HepG2 (cell line): ENCODE measurements at regions not wholly inside any gene's neighbourhood (a gene's known extent, or its start where the extent isn't known, plus 50 kb on each side); places are given as distances from the start of the nearest gene placed in this dataset.

Source experiments
- ATAC-seq: fragments of 200-7000 bp; cut with Tn5 transposase; 3 replicates; pipeline ENCODE4 v1.9.1; 2020; ENCODE audit warnings: mild to moderate bottlenecking, moderate library complexity
- BruUV-seq: library from RNA; stranded (reverse); fragments of 400-500 nt; replicated peaks from 2 replicates; lab custom pipeline; 2021; lab: Mats Ljungman, UMichigan
- CTCF ChIA-PET: fragments of 300-600 bp; formaldehyde crosslinking; extraction: SDS; loops from one replicate; lab custom pipeline; 2021; ENCODE audit warnings: low total read pairs, inconsistent platforms, low intra/inter-chr PET ratio; lab: Yijun Ruan, JAX
- POLR2A ChIA-PET: fragments of 350-600 bp; sonication (Branson Sonifier 250); formaldehyde crosslinking; loops from one replicate; lab custom pipeline; 2020; ENCODE audit warnings: antibody characterized with exemption, inconsistent platforms; lab: Yijun Ruan, JAX
- DNase-seq: peaks from one replicate; pipeline ENCODE4 v3.0.0-alpha.2; 2015; ENCODE audit warnings: low spot score
- FAIRE-seq: peaks from 3 replicates; lab custom pipeline; 2011; peaks lifted over from hg19 to GRCh38; lab: Jason Lieb, UNC
- H2AFZ ChIP-seq: one replicate; pipeline ENCODE4 v1.6.1; 2011; ENCODE audit warnings: low read length, inconsistent platforms
- H3K27ac ChIP-seq: fragments of 300-600 bp; 3 replicates; pipeline ENCODE4 v1.8.0; 2011; ENCODE audit warnings: mixed run types, mild to moderate bottlenecking, mixed read lengths, low read length, inconsistent platforms; ENCODE audit not compliant: insufficient read depth; ENCODE audit errors: extremely low read length
- H3K27me3 ChIP-seq, 2 experiments: fragments of 200-600 bp in 1 of 2; 2 replicates in 1 of 2; 3 replicates in 1 of 2; pipeline versions ENCODE4 v1.6.0 to v1.8.0; 2011; ENCODE audit warnings: low read length in 2 of 2, mild to moderate bottlenecking in 2 of 2, moderate library complexity in 2 of 2, inconsistent platforms in 1 of 2; ENCODE audit not compliant: insufficient read depth in 2 of 2, control insufficient read depth in 1 of 2
- H3K36me3 ChIP-seq, 2 experiments: fragments of 200-600 bp in 1 of 2; replicated peaks in 1 of 2; 2 replicates in 1 of 2; 3 replicates in 1 of 2; pipeline versions ENCODE4 v1.5.1 to v1.8.0; 2011; ENCODE audit warnings: low read length in 2 of 2, inconsistent platforms in 1 of 2; ENCODE audit not compliant: insufficient read depth in 2 of 2, control insufficient read depth in 1 of 2
- H3K4me1 ChIP-seq: 2 replicates; pipeline ENCODE4 v1.5.1; 2012; ENCODE audit warnings: low read length, inconsistent platforms; ENCODE audit not compliant: insufficient read depth
- H3K4me2 ChIP-seq: 2 replicates; pipeline ENCODE4 v1.6.0; 2011; ENCODE audit warnings: low read depth, low read length, inconsistent platforms
- H3K4me3 ChIP-seq, 3 experiments: fragments of 200-600 bp in 1 of 3; sonication (generic), shearing (Covaris generic) in 1 of 3; replicated peaks in 1 of 3; 2 replicates each; pipeline ENCODE4 v1.5.1; 2011 to 2016; ENCODE audit warnings: low read length in 3 of 3, inconsistent platforms in 2 of 3, low read depth in 2 of 3, mild to moderate bottlenecking in 2 of 3, control low read depth in 1 of 3, mixed read lengths in 1 of 3; ENCODE audit not compliant: insufficient read depth in 1 of 3
- H3K79me2 ChIP-seq: one replicate; pipeline ENCODE4 v1.6.1; 2011; ENCODE audit warnings: low read length, inconsistent platforms; ENCODE audit not compliant: insufficient read depth
- H3K9ac ChIP-seq: 2 replicates; pipeline ENCODE4 v1.6.0; 2011; ENCODE audit warnings: mild to moderate bottlenecking, low read depth, low read length, inconsistent platforms; ENCODE audit not compliant: insufficient read depth
- H3K9me3 ChIP-seq: 2 replicates; pipeline ENCODE4 v1.5.1; 2012; ENCODE audit warnings: mild to moderate bottlenecking, low read length
- H4K20me1 ChIP-seq: 2 replicates; pipeline ENCODE4 v1.6.0; 2011; ENCODE audit warnings: inconsistent platforms, mild to moderate bottlenecking, low read length, moderate library complexity; ENCODE audit not compliant: insufficient read depth
- ELF1 ChIP-seq: sonication (generic); formaldehyde crosslinking; IDR thresholded peaks from 2 replicates; pipeline ENCODE4 v1.4.0; 2020; ENCODE audit warnings: missing genetic modification reagents
- EZH2 ChIP-seq: conservative IDR thresholded peaks from 2 replicates; pipeline ENCODE4 v1.6.1; 2012; ENCODE audit warnings: mild to moderate bottlenecking, low read depth, low read length, moderate library complexity
- KDM5B ChIP-seq: sonication (generic); formaldehyde crosslinking; IDR thresholded peaks from 2 replicates; pipeline ENCODE4 v1.4.0; 2020; ENCODE audit warnings: missing genetic modification reagents, mild to moderate bottlenecking, borderline replicate concordance
- MYNN ChIP-seq: sonication (generic); formaldehyde crosslinking; IDR thresholded peaks from 2 replicates; pipeline ENCODE4 v1.4.0; 2020; ENCODE audit warnings: mild to moderate bottlenecking, low read depth, missing genetic modification reagents
- SIN3B ChIP-seq: fragments of 150-350 bp; IDR thresholded peaks from 2 replicates; pipeline ENCODE4 v1.6.1; 2014; ENCODE audit warnings: low read length
- SMYD3 ChIP-seq: sonication (generic); formaldehyde crosslinking; IDR thresholded peaks from 2 replicates; pipeline ENCODE4 v1.8.1; 2023; ENCODE audit warnings: mild to moderate bottlenecking, missing genetic modification reagents
- ZFP36L2 ChIP-seq: sonication (generic); formaldehyde crosslinking; IDR thresholded peaks from 2 replicates; pipeline ENCODE4 v1.4.0; 2020; ENCODE audit warnings: missing genetic modification reagents
- ZKSCAN5 ChIP-seq: sonication (generic); formaldehyde crosslinking; IDR thresholded peaks from 2 replicates; pipeline ENCODE4 v1.5.1; 2020; ENCODE audit warnings: mild to moderate bottlenecking, missing genetic modification reagents
- ZNF263 ChIP-seq: sonication (generic); formaldehyde crosslinking; IDR thresholded peaks from 2 replicates; pipeline ENCODE4 v1.4.0; 2020; ENCODE audit warnings: missing genetic modification reagents
- ZNF468 ChIP-seq: sonication (generic); formaldehyde crosslinking; IDR thresholded peaks from 2 replicates; pipeline ENCODE4 v1.8.0; 2022; ENCODE audit warnings: mild to moderate bottlenecking, moderate library complexity, missing genetic modification reagents
- ZNF569 ChIP-seq: sonication (generic); formaldehyde crosslinking; IDR thresholded peaks from 2 replicates; pipeline ENCODE4 v1.5.0; 2020; ENCODE audit warnings: mild to moderate bottlenecking, missing genetic modification reagents, moderate library complexity, borderline replicate concordance
- ZNF720 ChIP-seq: sonication (generic); formaldehyde crosslinking; IDR thresholded peaks from 2 replicates; pipeline ENCODE4 v1.4.0; 2020; ENCODE audit warnings: missing genetic modification reagents
- ZNF75D ChIP-seq: sonication (generic); formaldehyde crosslinking; IDR thresholded peaks from 2 replicates; pipeline ENCODE4 v1.8.1; 2023; ENCODE audit warnings: missing genetic modification reagents, mild to moderate bottlenecking, borderline replicate concordance
- WGBS: methylation state at CpG from one replicate; pipeline ENCODE4 v1.1.6; 2017; ENCODE audit warnings: low lambda C conversion rate; 5-methylcytosine and 5-hydroxymethylcytosine counted together
- in situ Hi-C: cut with HindIII; loops from 2 replicates; pipeline ENCODE4 v1.10.0; 2017; ENCODE audit warnings: low pct_unique_long_range_greater_than_20kb; ENCODE audit not compliant: extremely low pct_ligation_motif_present
- intact Hi-C: fragments of 100-400 bp; cut with micrococcal nuclease; formaldehyde crosslinking; loops from one replicate; pipeline ENCODE4 v1.10.0; 2022; ENCODE audit not compliant: unreplicated experiment
- TF ChIP-seq, protein P1 (sequence below): sonication (generic); formaldehyde crosslinking; IDR thresholded peaks from 2 replicates; pipeline ENCODE4 v1.5.0; 2020; ENCODE audit warnings: missing genetic modification reagents
- TF ChIP-seq, protein P2 (sequence below): sonication (generic); formaldehyde crosslinking; IDR thresholded peaks from 2 replicates; pipeline ENCODE4 v1.5.0; 2020; ENCODE audit warnings: missing genetic modification reagents, mild to moderate bottlenecking, borderline replicate concordance
- TF ChIP-seq, protein P3 (sequence below): sonication (generic); formaldehyde crosslinking; IDR thresholded peaks from 2 replicates; pipeline ENCODE4 v1.4.0; 2020; ENCODE audit warnings: mild to moderate bottlenecking, missing genetic modification reagents

DNA sequence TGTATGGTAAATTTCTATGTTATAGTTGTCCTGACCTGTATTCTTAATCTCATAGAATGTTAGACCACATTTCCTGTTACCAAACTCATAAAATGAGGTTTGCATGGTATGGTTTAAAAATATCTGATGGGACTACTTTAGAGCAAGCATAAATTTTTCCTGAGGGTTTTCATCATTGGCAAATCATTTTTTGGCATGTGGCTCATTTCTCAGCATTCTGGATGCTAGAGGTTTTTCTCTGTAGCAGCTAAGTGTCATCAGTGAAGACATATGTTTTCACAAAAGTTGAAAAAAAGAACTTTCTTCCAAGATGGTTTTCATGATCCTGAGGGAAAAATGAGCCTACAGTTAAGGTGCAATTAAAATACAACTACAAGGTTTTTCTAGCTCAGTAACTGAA, 503.5 kb upstream of the FAM47C start:
- no peak overlapping the region for H3K27ac ChIP-seq
- DNase-seq = no peak
- ATAC-seq = no peak
- no peak overlapping the region for H3K9ac ChIP-seq
- H3K4me3 ChIP-seq = no peak overlapping the region
- FAIRE-seq = no peak
- H2AFZ ChIP-seq = no peak overlapping the region
- CTCF ChIA-PET = no interaction called here
- intact Hi-C loops = no loop called here
- H3K4me2 ChIP-seq = no peak overlapping the region
- in situ Hi-C loops = no loop called here
- POLR2A ChIA-PET = no interaction called here
- no TSS peak for BruUV-seq
- H3K9me3 ChIP-seq = peaks cover 45% of the 10 kb centered on the region
- H3K36me3 ChIP-seq = no peaks in the 10 kb centered on the region
- no peaks in the 10 kb centered on the region for H3K4me1 ChIP-seq
- no peaks in the 10 kb centered on the region for H3K79me2 ChIP-seq
- no peaks in the 10 kb centered on the region for H4K20me1 ChIP-seq
- no peak for TF ChIP-seq SIN3B
- TF ChIP-seq, protein P1, sequence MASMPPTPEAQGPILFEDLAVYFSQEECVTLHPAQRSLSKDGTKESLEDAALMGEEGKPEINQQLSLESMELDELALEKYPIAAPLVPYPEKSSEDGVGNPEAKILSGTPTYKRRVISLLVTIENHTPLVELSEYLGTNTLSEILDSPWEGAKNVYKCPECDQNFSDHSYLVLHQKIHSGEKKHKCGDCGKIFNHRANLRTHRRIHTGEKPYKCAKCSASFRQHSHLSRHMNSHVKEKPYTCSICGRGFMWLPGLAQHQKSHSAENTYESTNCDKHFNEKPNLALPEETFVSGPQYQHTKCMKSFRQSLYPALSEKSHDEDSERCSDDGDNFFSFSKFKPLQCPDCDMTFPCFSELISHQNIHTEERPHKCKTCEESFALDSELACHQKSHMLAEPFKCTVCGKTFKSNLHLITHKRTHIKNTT (CRISPR knock-in tag) = no peak
- TF ChIP-seq ZNF569 (CRISPR knock-in tag) = no peak
- TF ChIP-seq EZH2 = no peak
- TF ChIP-seq ZNF75D (CRISPR knock-in tag) = no peak
- no peak for TF ChIP-seq MYNN (CRISPR knock-in tag)
- TF ChIP-seq, protein P2, sequence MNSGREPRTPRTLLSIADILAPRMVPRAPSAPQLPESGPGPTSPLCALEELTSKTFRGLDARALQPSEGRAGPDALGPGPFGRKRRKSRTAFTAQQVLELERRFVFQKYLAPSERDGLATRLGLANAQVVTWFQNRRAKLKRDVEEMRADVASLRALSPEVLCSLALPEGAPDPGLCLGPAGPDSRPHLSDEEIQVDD (CRISPR knock-in tag) = no peak
- TF ChIP-seq ZKSCAN5 (CRISPR knock-in tag) = no peak
- H3K27me3 ChIP-seq = no peaks in the 10 kb centered on the region

DNA sequence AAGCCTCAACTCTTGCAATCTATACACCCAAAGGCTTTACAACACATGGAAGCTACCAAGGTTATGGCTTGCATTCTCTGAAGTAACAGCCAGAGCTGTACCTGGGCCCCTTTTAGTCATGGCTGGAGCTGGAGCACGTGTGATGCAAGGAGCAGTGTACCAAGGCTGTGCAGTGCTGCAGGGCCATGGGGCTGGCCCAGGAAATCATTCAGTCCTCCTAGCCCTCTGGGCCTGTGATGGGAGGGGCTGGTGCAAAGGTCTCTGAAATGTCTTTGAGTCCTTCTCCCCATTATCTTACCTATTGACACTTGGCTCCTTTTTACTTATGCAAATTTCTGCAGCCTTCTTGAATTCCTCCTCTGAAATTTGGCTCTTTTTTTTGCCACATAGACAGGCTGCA, 500.1 kb upstream of the FAM47C start:
- intact Hi-C loops (no loop called here), in situ Hi-C loops (no loop called here)
- Histone ChIP-seq H3K9ac (no peak overlapping the region), H3K4me3 (no peak overlapping the region), H3K79me2 (no peaks in the 10 kb centered on the region), H2AFZ (no peak overlapping the region), H4K20me1 (no peaks in the 10 kb centered on the region), H3K27ac (no peak overlapping the region), H3K27me3 (no peaks in the 10 kb centered on the region), H3K36me3 (no peaks in the 10 kb centered on the region), H3K4me2 (no peak overlapping the region), H3K9me3 (peaks cover 38% of the 10 kb centered on the region), H3K4me1 (no peaks in the 10 kb centered on the region)
- FAIRE-seq (no peak), ATAC-seq (no peak), DNase-seq (no peak)
- no TSS peak for BruUV-seq
- CTCF ChIA-PET = no interaction called here
- POLR2A ChIA-PET = no interaction called here
- no CpG with 5 or more reads among the region's 1 CpG for WGBS
- TF ChIP-seq KDM5B = no peak
- TF ChIP-seq ZFP36L2 = no peak
- no peak for TF ChIP-seq ELF1
- TF ChIP-seq SMYD3 = no peak
- TF ChIP-seq ZNF468 (CRISPR knock-in tag) = no peak
- TF ChIP-seq, protein P3, sequence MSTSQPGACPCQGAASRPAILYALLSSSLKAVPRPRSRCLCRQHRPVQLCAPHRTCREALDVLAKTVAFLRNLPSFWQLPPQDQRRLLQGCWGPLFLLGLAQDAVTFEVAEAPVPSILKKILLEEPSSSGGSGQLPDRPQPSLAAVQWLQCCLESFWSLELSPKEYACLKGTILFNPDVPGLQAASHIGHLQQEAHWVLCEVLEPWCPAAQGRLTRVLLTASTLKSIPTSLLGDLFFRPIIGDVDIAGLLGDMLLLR (CRISPR knock-in tag) = no peak
- no peak for TF ChIP-seq ZNF720 (CRISPR knock-in tag)
- TF ChIP-seq ZNF263 = no peak
